H9 (cell line): ENCODE measurements at regions not wholly inside any gene's neighbourhood (a gene's known extent, or its start where the extent isn't known, plus 50 kb on each side); places are given as distances from the start of the nearest gene placed in this dataset.

Experiments used
- DNase-seq: peaks from one replicate; pipeline ENCODE4 v3.0.0-alpha.2; 2017
- H2AFZ ChIP-seq: one replicate; pipeline ENCODE4 v1.6.1; 2013; ENCODE audit warnings: mild to moderate bottlenecking, low read length, control low read depth, moderate library complexity
- H2AK5ac ChIP-seq: 2 replicates; pipeline ENCODE4 v1.6.1; 2013; ENCODE audit warnings: low read length, control low read depth, mixed read lengths; ENCODE audit not compliant: insufficient read length
- H2BK120ac ChIP-seq: one replicate; pipeline ENCODE4 v1.6.1; 2013; ENCODE audit warnings: low read depth, mild to moderate bottlenecking, low read length, control low read depth, inconsistent platforms; ENCODE audit not compliant: poor library complexity, severe bottlenecking
- H2BK12ac ChIP-seq: 2 replicates; pipeline ENCODE4 v1.6.1; 2013; ENCODE audit warnings: low read length, control low read depth, mixed read lengths, low read depth; ENCODE audit not compliant: insufficient read length
- H2BK15ac ChIP-seq: 2 replicates; pipeline ENCODE4 v1.6.1; 2013; ENCODE audit warnings: low read depth, low read length, control low read depth
- H2BK20ac ChIP-seq: one replicate; pipeline ENCODE4 v1.6.1; 2013; ENCODE audit warnings: low read depth, mild to moderate bottlenecking, low read length, control low read depth, inconsistent platforms; ENCODE audit not compliant: poor library complexity, severe bottlenecking
- H2BK5ac ChIP-seq: 2 replicates; pipeline ENCODE4 v1.6.1; 2013; ENCODE audit warnings: low read length, control low read depth, mixed read lengths; ENCODE audit not compliant: insufficient read length
- H3K14ac ChIP-seq: 2 replicates; pipeline ENCODE4 v1.6.1; 2013; ENCODE audit warnings: low read length, control low read depth; ENCODE audit not compliant: insufficient read depth
- H3K18ac ChIP-seq: 2 replicates; pipeline ENCODE4 v1.6.1; 2013; ENCODE audit warnings: low read depth, mild to moderate bottlenecking, mixed read lengths, low read length, control low read depth; ENCODE audit not compliant: insufficient read length
- H3K23ac ChIP-seq: 2 replicates; pipeline ENCODE4 v1.6.1; 2013; ENCODE audit warnings: low read length, control low read depth, mixed read lengths, low read depth; ENCODE audit not compliant: insufficient read length
- H3K23me2 ChIP-seq: 2 replicates; pipeline ENCODE4 v1.6.1; 2013; ENCODE audit warnings: low read depth, mild to moderate bottlenecking, mixed read lengths, low read length, control low read depth; ENCODE audit not compliant: insufficient read length, poor library complexity, severe bottlenecking
- H3K27ac ChIP-seq: 2 replicates; pipeline ENCODE4 v1.5.1; 2013; ENCODE audit warnings: low read length, control low read depth, mixed read lengths, low read depth; ENCODE audit not compliant: insufficient read length
- H3K27me3 ChIP-seq: 2 replicates; pipeline ENCODE4 v1.6.1; 2013; ENCODE audit warnings: low read length, control low read depth, inconsistent platforms; ENCODE audit not compliant: insufficient read depth
- H3K4ac ChIP-seq: 2 replicates; pipeline ENCODE4 v1.6.1; 2013; ENCODE audit warnings: low read depth, mild to moderate bottlenecking, control low read depth, inconsistent platforms, low read length, moderate library complexity
- H3K4me1 ChIP-seq: 2 replicates; pipeline ENCODE4 v1.6.1; 2013; ENCODE audit warnings: low read length, control low read depth, inconsistent platforms; ENCODE audit not compliant: insufficient read depth
- H3K4me2 ChIP-seq: 2 replicates; pipeline ENCODE4 v1.6.1; 2013; ENCODE audit warnings: low read length, control low read depth, mixed read lengths; ENCODE audit not compliant: insufficient read length, insufficient read depth
- H3K56ac ChIP-seq: 2 replicates; pipeline ENCODE4 v1.6.1; 2013; ENCODE audit warnings: low read depth, mild to moderate bottlenecking, mixed read lengths, low read length, control low read depth; ENCODE audit not compliant: insufficient read length
- H3K79me1 ChIP-seq: 2 replicates; pipeline ENCODE4 v1.6.1; 2013; ENCODE audit warnings: low read depth, mild to moderate bottlenecking, moderate library complexity, low read length, control low read depth, inconsistent platforms; ENCODE audit not compliant: insufficient read depth, poor library complexity, severe bottlenecking
- H3K79me2 ChIP-seq: 2 replicates; pipeline ENCODE4 v1.6.1; 2013; ENCODE audit warnings: low read length, control low read depth, inconsistent platforms; ENCODE audit not compliant: insufficient read depth
- H3K9ac ChIP-seq: 2 replicates; pipeline ENCODE4 v1.6.1; 2013; ENCODE audit warnings: low read length, control low read depth, mixed read lengths; ENCODE audit not compliant: insufficient read length; ENCODE audit errors: extremely low read depth
- H3K9me3 ChIP-seq: one replicate; pipeline ENCODE4 v1.6.1; 2013; ENCODE audit warnings: low read depth, low read length, inconsistent platforms; ENCODE audit not compliant: control insufficient read depth
- H3T11ph ChIP-seq: one replicate; pipeline ENCODE4 v1.6.1; 2013; ENCODE audit warnings: mild to moderate bottlenecking, low read length, control low read depth, inconsistent platforms
- H4K20me1 ChIP-seq: one replicate; pipeline ENCODE4 v1.6.1; 2013; ENCODE audit not compliant: control insufficient read depth, insufficient read length, insufficient read depth
- H4K5ac ChIP-seq: 2 replicates; pipeline ENCODE4 v1.6.1; 2013; ENCODE audit warnings: low read depth, mild to moderate bottlenecking, mixed read lengths, low read length, control low read depth; ENCODE audit not compliant: insufficient read length
- H4K8ac ChIP-seq: replicated peaks from 2 replicates; pipeline ENCODE4 v1.6.1; 2013; ENCODE audit warnings: low read length, control low read depth, mixed read lengths, low read depth; ENCODE audit not compliant: insufficient read length
- H4K91ac ChIP-seq: 2 replicates; pipeline ENCODE4 v1.6.1; 2013; ENCODE audit warnings: low read depth, mild to moderate bottlenecking, moderate library complexity, mixed read lengths, low read length, control low read depth; ENCODE audit not compliant: insufficient read length
- H3K27ac Mint-ChIP-seq, 3 experiments: 2 replicates in 2 of 3; 3 replicates in 1 of 3; pipeline ENCODE4 v1.8.0; 2020 to 2021; ENCODE audit warnings: mixed read lengths in 3 of 3, mild to moderate bottlenecking in 1 of 3, moderate library complexity in 1 of 3
- H3K27me3 Mint-ChIP-seq: 2 replicates; pipeline ENCODE4 v1.8.0; 2021; ENCODE audit warnings: low read depth, mild to moderate bottlenecking, moderate library complexity, mixed read lengths
- H3K36me3 Mint-ChIP-seq, 3 experiments: 2 replicates in 2 of 3; 3 replicates in 1 of 3; pipeline ENCODE4 v1.8.0; 2020 to 2021; ENCODE audit warnings: low read depth in 3 of 3, mixed read lengths in 3 of 3; ENCODE audit not compliant: insufficient read depth in 1 of 3
- H3K4me1 Mint-ChIP-seq, 2 experiments: 2 replicates each; pipeline ENCODE4 v1.8.0; 2020; ENCODE audit warnings: mixed read lengths in 2 of 2
- H3K4me3 Mint-ChIP-seq, 2 experiments: 2 replicates in 1 of 2; 3 replicates in 1 of 2; pipeline ENCODE4 v1.8.0; 2020 to 2021; ENCODE audit warnings: mild to moderate bottlenecking in 2 of 2, mixed read lengths in 2 of 2, moderate library complexity in 1 of 2
- H3K9me3 Mint-ChIP-seq, 2 experiments: 2 replicates in 1 of 2; 3 replicates in 1 of 2; pipeline ENCODE4 v1.8.0; 2020; ENCODE audit warnings: mild to moderate bottlenecking in 2 of 2, mixed read lengths in 2 of 2, moderate library complexity in 1 of 2
- TF ChIP-seq, protein P1 (sequence below): fragments of 200-600 bp; sonication (generic); conservative IDR thresholded peaks from 3 replicates; pipeline ENCODE4 v1.8.0; 2021; ENCODE audit warnings: antibody characterized with exemption, mild to moderate bottlenecking

DNA sequence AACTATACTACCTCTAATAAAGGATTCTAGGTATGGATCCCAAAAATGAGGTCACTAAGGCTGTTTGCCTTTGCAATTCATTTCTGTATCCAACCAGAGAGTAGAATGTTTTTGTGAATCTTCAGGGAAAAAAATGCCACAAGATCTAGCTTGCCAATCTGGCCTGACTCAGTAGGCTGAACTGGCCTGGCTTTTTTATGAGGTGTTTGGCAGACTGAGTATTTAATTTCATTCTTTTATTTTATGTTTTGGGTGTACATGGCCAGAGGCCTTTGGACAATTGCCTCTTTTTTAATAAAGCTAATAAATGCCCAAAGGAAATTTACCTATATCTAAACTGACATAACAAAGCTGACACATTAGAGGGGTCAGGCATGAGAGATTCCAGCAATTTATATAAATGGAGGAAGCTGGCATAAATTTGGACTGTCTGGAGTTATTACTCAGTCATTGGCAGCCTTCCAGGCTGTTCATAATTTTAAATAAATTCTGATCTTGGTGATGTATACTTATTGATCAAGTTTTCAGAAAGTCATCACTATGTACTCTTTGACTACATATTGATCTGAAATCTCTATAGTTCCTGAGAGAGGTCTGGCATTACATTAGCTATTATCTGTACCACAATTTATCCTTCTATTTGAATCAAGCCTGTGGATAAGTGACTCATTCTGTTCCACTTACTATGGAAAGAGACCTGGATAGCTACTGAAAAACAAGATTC, 376.4 kb upstream of the NOCT start:
- H3K4ac ChIP-seq: no peak overlapping the region
- H4K20me1 ChIP-seq: no peaks in the 10 kb centered on the region
- TF ChIP-seq, protein P1, sequence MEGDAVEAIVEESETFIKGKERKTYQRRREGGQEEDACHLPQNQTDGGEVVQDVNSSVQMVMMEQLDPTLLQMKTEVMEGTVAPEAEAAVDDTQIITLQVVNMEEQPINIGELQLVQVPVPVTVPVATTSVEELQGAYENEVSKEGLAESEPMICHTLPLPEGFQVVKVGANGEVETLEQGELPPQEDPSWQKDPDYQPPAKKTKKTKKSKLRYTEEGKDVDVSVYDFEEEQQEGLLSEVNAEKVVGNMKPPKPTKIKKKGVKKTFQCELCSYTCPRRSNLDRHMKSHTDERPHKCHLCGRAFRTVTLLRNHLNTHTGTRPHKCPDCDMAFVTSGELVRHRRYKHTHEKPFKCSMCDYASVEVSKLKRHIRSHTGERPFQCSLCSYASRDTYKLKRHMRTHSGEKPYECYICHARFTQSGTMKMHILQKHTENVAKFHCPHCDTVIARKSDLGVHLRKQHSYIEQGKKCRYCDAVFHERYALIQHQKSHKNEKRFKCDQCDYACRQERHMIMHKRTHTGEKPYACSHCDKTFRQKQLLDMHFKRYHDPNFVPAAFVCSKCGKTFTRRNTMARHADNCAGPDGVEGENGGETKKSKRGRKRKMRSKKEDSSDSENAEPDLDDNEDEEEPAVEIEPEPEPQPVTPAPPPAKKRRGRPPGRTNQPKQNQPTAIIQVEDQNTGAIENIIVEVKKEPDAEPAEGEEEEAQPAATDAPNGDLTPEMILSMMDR: no peak
- H2AK5ac ChIP-seq: no peak overlapping the region
- no peak overlapping the region for H3K56ac ChIP-seq
- no peak overlapping the region for H4K5ac ChIP-seq
- no peak overlapping the region for H3K23ac ChIP-seq
- peaks cover 0 to 2% of the 10 kb centered on the region in 2 experiments; a peak in 1 of 5 replicates for H3K9me3 Mint-ChIP-seq
- no peak overlapping the region for H3K14ac ChIP-seq
- no peak for DNase-seq
- no peak overlapping the region for H2BK5ac ChIP-seq
- H3K23me2 ChIP-seq: no peaks in the 10 kb centered on the region
- H2BK15ac ChIP-seq: no peak overlapping the region
- H4K91ac ChIP-seq: no peak overlapping the region
- H3K27ac ChIP-seq: no peak overlapping the region
- no peak overlapping the region for H4K8ac ChIP-seq
- H3K18ac ChIP-seq: no peak overlapping the region
- H2BK12ac ChIP-seq: no peak overlapping the region
- H3K27ac Mint-ChIP-seq: no peak overlapping the region
- no peak overlapping the region for H2AFZ ChIP-seq
- H3K4me1 ChIP-seq: no peaks in the 10 kb centered on the region
- H3K79me1 ChIP-seq: no peaks in the 10 kb centered on the region
- no peak overlapping the region for H3K9ac ChIP-seq
- H3K27me3 ChIP-seq: no peaks in the 10 kb centered on the region
- H2BK120ac ChIP-seq: no peak overlapping the region
- H2BK20ac ChIP-seq: no peak overlapping the region
- no peak overlapping the region for H3K4me2 ChIP-seq
- H3K9me3 ChIP-seq: no peaks in the 10 kb centered on the region
- H3K4me1 Mint-ChIP-seq: 0 out of 4 replicates have a peak, but pooled peaks cover 0 to 2% of the 10 kb centered on the region in 2 experiments
- H3T11ph ChIP-seq: no peak overlapping the region
- no peaks in the 10 kb centered on the region for H3K79me2 ChIP-seq
- H3K27me3 Mint-ChIP-seq: no peaks in the 10 kb centered on the region
- H3K4me3 Mint-ChIP-seq: no peak overlapping the region
- H3K36me3 Mint-ChIP-seq: no peaks in the 10 kb centered on the region
